H9 (cell line): ENCODE measurements at regions not wholly inside any gene's neighbourhood (a gene's known extent, or its start where the extent isn't known, plus 50 kb on each side); places are given as distances from the start of the nearest gene placed in this dataset.

ENCODE experiments used
- DNase-seq: peaks from one replicate; pipeline ENCODE4 v3.0.0-alpha.2; 2017
- H2AFZ ChIP-seq: one replicate; pipeline ENCODE4 v1.6.1; 2013; ENCODE audit warnings: mild to moderate bottlenecking, low read length, control low read depth, moderate library complexity
- H2AK5ac ChIP-seq: 2 replicates; pipeline ENCODE4 v1.6.1; 2013; ENCODE audit warnings: low read length, control low read depth, mixed read lengths; ENCODE audit not compliant: insufficient read length
- H2BK120ac ChIP-seq: one replicate; pipeline ENCODE4 v1.6.1; 2013; ENCODE audit warnings: low read depth, mild to moderate bottlenecking, low read length, control low read depth, inconsistent platforms; ENCODE audit not compliant: poor library complexity, severe bottlenecking
- H2BK12ac ChIP-seq: 2 replicates; pipeline ENCODE4 v1.6.1; 2013; ENCODE audit warnings: low read length, control low read depth, mixed read lengths, low read depth; ENCODE audit not compliant: insufficient read length
- H2BK15ac ChIP-seq: 2 replicates; pipeline ENCODE4 v1.6.1; 2013; ENCODE audit warnings: low read depth, low read length, control low read depth
- H2BK20ac ChIP-seq: one replicate; pipeline ENCODE4 v1.6.1; 2013; ENCODE audit warnings: low read depth, mild to moderate bottlenecking, low read length, control low read depth, inconsistent platforms; ENCODE audit not compliant: poor library complexity, severe bottlenecking
- H2BK5ac ChIP-seq: 2 replicates; pipeline ENCODE4 v1.6.1; 2013; ENCODE audit warnings: low read length, control low read depth, mixed read lengths; ENCODE audit not compliant: insufficient read length
- H3K14ac ChIP-seq: 2 replicates; pipeline ENCODE4 v1.6.1; 2013; ENCODE audit warnings: low read length, control low read depth; ENCODE audit not compliant: insufficient read depth
- H3K18ac ChIP-seq: 2 replicates; pipeline ENCODE4 v1.6.1; 2013; ENCODE audit warnings: low read depth, mild to moderate bottlenecking, mixed read lengths, low read length, control low read depth; ENCODE audit not compliant: insufficient read length
- H3K23ac ChIP-seq: 2 replicates; pipeline ENCODE4 v1.6.1; 2013; ENCODE audit warnings: low read length, control low read depth, mixed read lengths, low read depth; ENCODE audit not compliant: insufficient read length
- H3K23me2 ChIP-seq: 2 replicates; pipeline ENCODE4 v1.6.1; 2013; ENCODE audit warnings: low read depth, mild to moderate bottlenecking, mixed read lengths, low read length, control low read depth; ENCODE audit not compliant: insufficient read length, poor library complexity, severe bottlenecking
- H3K27ac ChIP-seq: 2 replicates; pipeline ENCODE4 v1.5.1; 2013; ENCODE audit warnings: low read length, control low read depth, mixed read lengths, low read depth; ENCODE audit not compliant: insufficient read length
- H3K27me3 ChIP-seq: 2 replicates; pipeline ENCODE4 v1.6.1; 2013; ENCODE audit warnings: low read length, control low read depth, inconsistent platforms; ENCODE audit not compliant: insufficient read depth
- H3K4ac ChIP-seq: 2 replicates; pipeline ENCODE4 v1.6.1; 2013; ENCODE audit warnings: low read depth, mild to moderate bottlenecking, control low read depth, inconsistent platforms, low read length, moderate library complexity
- H3K4me1 ChIP-seq: 2 replicates; pipeline ENCODE4 v1.6.1; 2013; ENCODE audit warnings: low read length, control low read depth, inconsistent platforms; ENCODE audit not compliant: insufficient read depth
- H3K4me2 ChIP-seq: 2 replicates; pipeline ENCODE4 v1.6.1; 2013; ENCODE audit warnings: low read length, control low read depth, mixed read lengths; ENCODE audit not compliant: insufficient read length, insufficient read depth
- H3K56ac ChIP-seq: 2 replicates; pipeline ENCODE4 v1.6.1; 2013; ENCODE audit warnings: low read depth, mild to moderate bottlenecking, mixed read lengths, low read length, control low read depth; ENCODE audit not compliant: insufficient read length
- H3K79me1 ChIP-seq: 2 replicates; pipeline ENCODE4 v1.6.1; 2013; ENCODE audit warnings: low read depth, mild to moderate bottlenecking, moderate library complexity, low read length, control low read depth, inconsistent platforms; ENCODE audit not compliant: insufficient read depth, poor library complexity, severe bottlenecking
- H3K79me2 ChIP-seq: 2 replicates; pipeline ENCODE4 v1.6.1; 2013; ENCODE audit warnings: low read length, control low read depth, inconsistent platforms; ENCODE audit not compliant: insufficient read depth
- H3K9ac ChIP-seq: 2 replicates; pipeline ENCODE4 v1.6.1; 2013; ENCODE audit warnings: low read length, control low read depth, mixed read lengths; ENCODE audit not compliant: insufficient read length; ENCODE audit errors: extremely low read depth
- H3K9me3 ChIP-seq: one replicate; pipeline ENCODE4 v1.6.1; 2013; ENCODE audit warnings: low read depth, low read length, inconsistent platforms; ENCODE audit not compliant: control insufficient read depth
- H3T11ph ChIP-seq: one replicate; pipeline ENCODE4 v1.6.1; 2013; ENCODE audit warnings: mild to moderate bottlenecking, low read length, control low read depth, inconsistent platforms
- H4K20me1 ChIP-seq: one replicate; pipeline ENCODE4 v1.6.1; 2013; ENCODE audit not compliant: control insufficient read depth, insufficient read length, insufficient read depth
- H4K5ac ChIP-seq: 2 replicates; pipeline ENCODE4 v1.6.1; 2013; ENCODE audit warnings: low read depth, mild to moderate bottlenecking, mixed read lengths, low read length, control low read depth; ENCODE audit not compliant: insufficient read length
- H4K8ac ChIP-seq: replicated peaks from 2 replicates; pipeline ENCODE4 v1.6.1; 2013; ENCODE audit warnings: low read length, control low read depth, mixed read lengths, low read depth; ENCODE audit not compliant: insufficient read length
- H4K91ac ChIP-seq: 2 replicates; pipeline ENCODE4 v1.6.1; 2013; ENCODE audit warnings: low read depth, mild to moderate bottlenecking, moderate library complexity, mixed read lengths, low read length, control low read depth; ENCODE audit not compliant: insufficient read length
- H3K27ac Mint-ChIP-seq, 3 experiments: 2 replicates in 2 of 3; 3 replicates in 1 of 3; pipeline ENCODE4 v1.8.0; 2020 to 2021; ENCODE audit warnings: mixed read lengths in 3 of 3, mild to moderate bottlenecking in 1 of 3, moderate library complexity in 1 of 3
- H3K27me3 Mint-ChIP-seq: 2 replicates; pipeline ENCODE4 v1.8.0; 2021; ENCODE audit warnings: low read depth, mild to moderate bottlenecking, moderate library complexity, mixed read lengths
- H3K36me3 Mint-ChIP-seq, 3 experiments: 2 replicates in 2 of 3; 3 replicates in 1 of 3; pipeline ENCODE4 v1.8.0; 2020 to 2021; ENCODE audit warnings: low read depth in 3 of 3, mixed read lengths in 3 of 3; ENCODE audit not compliant: insufficient read depth in 1 of 3
- H3K4me1 Mint-ChIP-seq, 2 experiments: 2 replicates each; pipeline ENCODE4 v1.8.0; 2020; ENCODE audit warnings: mixed read lengths in 2 of 2
- H3K4me3 Mint-ChIP-seq, 2 experiments: 2 replicates in 1 of 2; 3 replicates in 1 of 2; pipeline ENCODE4 v1.8.0; 2020 to 2021; ENCODE audit warnings: mild to moderate bottlenecking in 2 of 2, mixed read lengths in 2 of 2, moderate library complexity in 1 of 2
- H3K9me3 Mint-ChIP-seq, 2 experiments: 2 replicates in 1 of 2; 3 replicates in 1 of 2; pipeline ENCODE4 v1.8.0; 2020; ENCODE audit warnings: mild to moderate bottlenecking in 2 of 2, mixed read lengths in 2 of 2, moderate library complexity in 1 of 2
- WGBS: extraction: QIAGEN DNeasy Blood & Tissue Kit; methylation state at CpG from one replicate; pipeline ENCODE4 v1.1.7; 2013; ENCODE audit warnings: missing lambda C conversion rate, low lambda C conversion rate, mixed read lengths; ENCODE audit not compliant: insufficient read length; ENCODE audit errors: extremely low coverage; 5-methylcytosine and 5-hydroxymethylcytosine counted together
- TF ChIP-seq, protein P1 (sequence below): fragments of 200-600 bp; sonication (generic); conservative IDR thresholded peaks from 3 replicates; pipeline ENCODE4 v1.8.0; 2021; ENCODE audit warnings: antibody characterized with exemption, mild to moderate bottlenecking

GRCh38 chr3:82745544-82745943 is 984.1 kb upstream of the GBE1 start:
- no peak overlapping the region for H3K27ac ChIP-seq
- no CpG with 5 or more reads among the region's 1 CpG for WGBS
- no peaks in the 10 kb centered on the region for H3K23me2 ChIP-seq
- no peak overlapping the region for H3K23ac ChIP-seq
- no peak for DNase-seq
- H2BK20ac ChIP-seq = no peak overlapping the region
- TF ChIP-seq, protein P1, sequence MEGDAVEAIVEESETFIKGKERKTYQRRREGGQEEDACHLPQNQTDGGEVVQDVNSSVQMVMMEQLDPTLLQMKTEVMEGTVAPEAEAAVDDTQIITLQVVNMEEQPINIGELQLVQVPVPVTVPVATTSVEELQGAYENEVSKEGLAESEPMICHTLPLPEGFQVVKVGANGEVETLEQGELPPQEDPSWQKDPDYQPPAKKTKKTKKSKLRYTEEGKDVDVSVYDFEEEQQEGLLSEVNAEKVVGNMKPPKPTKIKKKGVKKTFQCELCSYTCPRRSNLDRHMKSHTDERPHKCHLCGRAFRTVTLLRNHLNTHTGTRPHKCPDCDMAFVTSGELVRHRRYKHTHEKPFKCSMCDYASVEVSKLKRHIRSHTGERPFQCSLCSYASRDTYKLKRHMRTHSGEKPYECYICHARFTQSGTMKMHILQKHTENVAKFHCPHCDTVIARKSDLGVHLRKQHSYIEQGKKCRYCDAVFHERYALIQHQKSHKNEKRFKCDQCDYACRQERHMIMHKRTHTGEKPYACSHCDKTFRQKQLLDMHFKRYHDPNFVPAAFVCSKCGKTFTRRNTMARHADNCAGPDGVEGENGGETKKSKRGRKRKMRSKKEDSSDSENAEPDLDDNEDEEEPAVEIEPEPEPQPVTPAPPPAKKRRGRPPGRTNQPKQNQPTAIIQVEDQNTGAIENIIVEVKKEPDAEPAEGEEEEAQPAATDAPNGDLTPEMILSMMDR = no peak
- no peak overlapping the region for H3K4me2 ChIP-seq
- H2BK15ac ChIP-seq = no peak overlapping the region
- no peak overlapping the region for H4K8ac ChIP-seq
- H4K91ac ChIP-seq = no peak overlapping the region
- H3K4me1 ChIP-seq = no peaks in the 10 kb centered on the region
- H2BK5ac ChIP-seq = no peak overlapping the region
- H3K9me3 Mint-ChIP-seq = no peaks in the 10 kb centered on the region
- H3K4me3 Mint-ChIP-seq = no peak overlapping the region
- no peak overlapping the region for H3K4ac ChIP-seq
- no peak overlapping the region for H4K5ac ChIP-seq
- H3K18ac ChIP-seq = no peak overlapping the region
- H2BK120ac ChIP-seq = no peak overlapping the region
- H3K36me3 Mint-ChIP-seq = no peaks in the 10 kb centered on the region
- no peak overlapping the region for H3K27ac Mint-ChIP-seq
- no peak overlapping the region for H2AFZ ChIP-seq
- H4K20me1 ChIP-seq = no peaks in the 10 kb centered on the region
- no peaks in the 10 kb centered on the region for H3K79me1 ChIP-seq
- no peak overlapping the region for H3K14ac ChIP-seq
- H3T11ph ChIP-seq = no peak overlapping the region
- no peaks in the 10 kb centered on the region for H3K27me3 Mint-ChIP-seq
- peaks cover 4% of the 10 kb centered on the region in 2 experiments; a peak in 3 of 4 replicates for H3K4me1 Mint-ChIP-seq
- no peaks in the 10 kb centered on the region for H3K79me2 ChIP-seq
- H3K9me3 ChIP-seq = no peaks in the 10 kb centered on the region
- H2AK5ac ChIP-seq = no peak overlapping the region
- no peak overlapping the region for H3K9ac ChIP-seq
- H3K56ac ChIP-seq = no peak overlapping the region
- no peaks in the 10 kb centered on the region for H3K27me3 ChIP-seq
- no peak overlapping the region for H2BK12ac ChIP-seq
